ENCODE measurements at regions not wholly inside any gene's neighbourhood (a gene's known extent, or its start where the extent isn't known, plus 50 kb on each side); places are given as distances from the start of the nearest gene placed in this dataset.

DNA sequence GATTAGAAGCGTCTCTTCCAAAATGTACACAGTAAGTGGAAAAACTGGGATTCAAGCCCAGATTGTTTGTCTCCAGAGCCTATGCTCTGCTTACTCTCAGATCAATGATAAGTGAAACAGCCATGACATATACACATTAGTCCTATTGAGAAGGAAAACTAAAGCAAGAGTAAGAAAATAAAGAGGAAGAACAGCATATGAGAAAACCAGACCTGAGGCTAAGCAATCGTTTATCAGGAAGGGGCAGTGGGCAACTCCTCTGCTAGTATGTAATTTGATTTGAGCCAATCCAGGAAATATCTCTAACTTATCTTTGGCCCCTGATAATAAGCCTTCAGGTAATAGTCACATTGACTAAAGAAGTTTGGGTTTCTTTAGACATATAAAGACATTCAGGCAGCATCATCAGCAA lies 789.9 kb upstream of the C9orf72 start:
- H3K27ac ChIP-seq = no peak overlapping the region
- ATAC-seq (no peak), DNase-seq (no peak)
- H3K27me3 ChIP-seq (ENCODE audit: low read depth) = no peaks in the 10 kb centered on the region
- H3K4me3 ChIP-seq = no peak overlapping the region
- no peak for TF ChIP-seq CTCF (IDR thresholded peaks at IDR 0.05)
- no peaks in the 10 kb centered on the region for H3K9me3 ChIP-seq
- intact Hi-C loops (cut with DNase I) = no loop called here
- no peaks in the 10 kb centered on the region for H3K36me3 ChIP-seq
- no peaks in the 10 kb centered on the region for H3K4me1 ChIP-seq

DNA sequence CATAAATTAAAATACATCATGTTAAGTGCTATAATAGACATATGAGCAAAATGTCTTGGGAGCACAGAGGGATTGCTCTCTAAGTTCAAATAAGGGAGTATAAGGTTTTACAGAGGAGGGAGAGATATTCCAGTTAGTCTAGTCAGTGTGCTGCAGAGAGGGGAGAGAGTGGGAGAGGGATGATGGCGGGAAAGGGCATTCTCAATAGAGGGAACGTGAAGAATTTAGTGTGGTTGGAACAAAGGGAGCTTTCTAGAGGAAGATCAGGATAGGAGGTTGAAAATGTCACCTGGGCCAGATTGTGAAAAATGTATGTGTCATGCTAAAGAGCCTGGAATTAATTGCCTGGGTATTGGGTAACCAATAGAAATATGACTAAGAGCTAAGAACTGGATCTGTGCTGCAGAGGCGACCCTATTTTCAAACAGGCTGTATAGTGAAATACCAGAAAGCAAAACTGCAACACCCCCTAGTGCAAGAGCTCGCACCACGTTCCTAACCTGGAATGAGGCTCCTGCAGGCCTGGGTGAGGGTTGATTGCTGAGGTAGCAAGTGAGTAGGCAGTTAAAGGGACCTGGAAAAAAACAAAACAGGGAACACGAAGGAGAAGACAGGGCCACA lies 791.8 kb upstream of the C9orf72 start:
- no peak overlapping the region for H3K27ac ChIP-seq
- no peaks in the 10 kb centered on the region for H3K36me3 ChIP-seq
- ATAC-seq (no peak), DNase-seq (no peak)
- TF ChIP-seq CTCF (IDR thresholded peaks at IDR 0.05) = no peak
- H3K9me3 ChIP-seq = no peaks in the 10 kb centered on the region
- H3K4me3 ChIP-seq = no peak overlapping the region
- no peaks in the 10 kb centered on the region for H3K27me3 ChIP-seq (ENCODE audit: low read depth)
- intact Hi-C loops (cut with DNase I) = no loop called here
- no peaks in the 10 kb centered on the region for H3K4me1 ChIP-seq

GRCh38 chr9:28365728-28366127 lies 792.4 kb upstream of the C9orf72 start:
- DNase-seq (no peak), ATAC-seq (no peak)
- no peaks in the 10 kb centered on the region for H3K4me1 ChIP-seq
- H3K9me3 ChIP-seq = no peaks in the 10 kb centered on the region
- H3K27ac ChIP-seq = no peak overlapping the region
- H3K27me3 ChIP-seq (ENCODE audit: low read depth) = no peaks in the 10 kb centered on the region
- H3K4me3 ChIP-seq = no peak overlapping the region
- intact Hi-C loops (cut with DNase I) = no loop called here
- no peaks in the 10 kb centered on the region for H3K36me3 ChIP-seq
- TF ChIP-seq CTCF (IDR thresholded peaks at IDR 0.05) = no peak

GRCh38 chr9:28378231-28378630 lies 805.0 kb upstream of the C9orf72 start:
- intact Hi-C loops (cut with DNase I) = no loop called here
- no peaks in the 10 kb centered on the region for H3K9me3 ChIP-seq
- no peaks in the 10 kb centered on the region for H3K36me3 ChIP-seq
- DNase-seq (no peak), ATAC-seq (peak; percentile 43 to 56)
- no peak for TF ChIP-seq CTCF (IDR thresholded peaks at IDR 0.05)
- no peaks in the 10 kb centered on the region for H3K4me1 ChIP-seq
- H3K27ac ChIP-seq = no peak overlapping the region
- no peak overlapping the region for H3K4me3 ChIP-seq
- H3K27me3 ChIP-seq (ENCODE audit: low read depth) = no peaks in the 10 kb centered on the region

DNA sequence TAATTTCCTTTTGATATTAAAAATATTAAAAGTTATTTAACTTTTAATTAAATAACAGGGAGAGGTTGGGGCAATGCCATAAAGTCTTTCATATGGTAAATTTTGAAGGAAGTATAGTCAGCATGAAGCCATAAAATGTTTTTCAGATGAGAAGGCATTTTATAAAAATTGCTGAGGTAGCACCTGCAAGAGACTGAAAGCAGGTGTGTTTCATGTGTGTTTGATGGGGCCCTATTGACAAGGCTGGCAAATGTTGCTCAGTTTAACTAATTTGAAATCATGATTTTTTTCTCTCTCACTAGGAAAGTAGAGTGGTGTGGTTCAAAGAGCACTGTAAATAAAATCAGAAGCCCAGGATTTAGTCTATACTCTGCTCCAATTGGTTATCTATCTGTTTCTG lies 805.8 kb upstream of the C9orf72 start:
- no peak for ATAC-seq
- no peak overlapping the region for H3K4me3 ChIP-seq

More for the DNA sequence above, 805.8 kb upstream of the C9orf72 start:
- Histone ChIP-seq H3K27ac (no peak overlapping the region), H3K36me3 (no peaks in the 10 kb centered on the region), H3K27me3 (ENCODE audit: low read depth) (no peaks in the 10 kb centered on the region), H3K9me3 (no peaks in the 10 kb centered on the region), H3K4me1 (no peaks in the 10 kb centered on the region)
- no peak for DNase-seq
- no peak for TF ChIP-seq CTCF (IDR thresholded peaks at IDR 0.05)
- intact Hi-C loops (cut with DNase I) = no loop called here
